Immature natural killer cell (primary cell): ENCODE measurements at regions not wholly inside any gene's neighbourhood (a gene's known extent, or its start where the extent isn't known, plus 50 kb on each side); places are given as distances from the start of the nearest gene placed in this dataset.

Source experiments
- DNase-seq, 3 donors: peaks; one replicate each; pipeline ENCODE4 v3.0.0; 2022; ENCODE audit warnings: mixed read lengths in 1 of 3
- H3K27ac Mint-ChIP-seq, 6 donors: one replicate each; pipeline ENCODE4 v1.8.0; 2020; ENCODE audit warnings: mixed read lengths in 6 of 6, mild to moderate bottlenecking in 5 of 6, inconsistent platforms in 4 of 6, moderate library complexity in 3 of 6
- H3K27me3 Mint-ChIP-seq, 3 donors: one replicate each; pipeline ENCODE4 v1.8.0; 2020 to 2021; ENCODE audit warnings: low read depth in 3 of 3, mild to moderate bottlenecking in 3 of 3, mixed read lengths in 3 of 3, moderate library complexity in 3 of 3, inconsistent platforms in 1 of 3
- H3K36me3 Mint-ChIP-seq, 3 donors: one replicate each; pipeline ENCODE4 v1.8.0; 2020; ENCODE audit warnings: mixed read lengths in 3 of 3, inconsistent platforms in 2 of 3, mild to moderate bottlenecking in 2 of 3
- H3K4me1 Mint-ChIP-seq, 2 donors: one replicate each; pipeline ENCODE4 v1.8.0; 2020; ENCODE audit warnings: inconsistent platforms in 2 of 2, mild to moderate bottlenecking in 2 of 2, mixed read lengths in 2 of 2, moderate library complexity in 1 of 2
- H3K4me3 Mint-ChIP-seq, 5 donors: one replicate each; pipeline ENCODE4 v1.8.0; 2020; ENCODE audit warnings: mild to moderate bottlenecking in 5 of 5, mixed read lengths in 5 of 5, inconsistent platforms in 3 of 5, moderate library complexity in 3 of 5
- H3K9me3 Mint-ChIP-seq, 6 donors: one replicate each; pipeline ENCODE4 v1.8.0; 2020; ENCODE audit warnings: mild to moderate bottlenecking in 6 of 6, mixed read lengths in 6 of 6, inconsistent platforms in 4 of 6, moderate library complexity in 3 of 6

DNA sequence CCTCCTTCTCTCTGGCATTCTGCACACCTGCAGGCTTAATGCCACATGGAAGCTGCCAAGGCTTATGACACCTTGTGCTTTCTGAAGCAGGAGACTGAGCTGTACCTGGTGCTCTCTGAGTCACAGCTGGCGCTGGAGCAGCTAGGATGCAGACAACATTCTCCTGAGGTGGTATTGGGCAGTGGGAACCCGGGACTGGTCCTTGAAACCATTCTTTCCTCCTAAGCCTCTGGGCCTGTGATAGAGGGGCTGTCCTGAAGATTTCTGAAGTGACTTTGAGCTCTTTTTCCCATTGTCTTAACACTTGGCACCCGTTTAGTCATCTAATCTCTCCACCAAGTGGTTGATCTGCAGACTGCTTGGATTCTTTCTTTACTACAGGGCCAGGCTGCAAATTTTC, 508.4 kb downstream of the TFEC start:
- Mint-ChIP-seq H3K27ac (no peak overlapping the region), H3K4me1 (no peaks in the 10 kb centered on the region), H3K9me3 (no peaks in the 10 kb centered on the region), H3K36me3 (no peaks in the 10 kb centered on the region), H3K27me3 (peaks cover 0 to 2% (median 0%) of the 10 kb centered on the region in 3 donors), H3K4me3 (no peak overlapping the region)
- no peak for DNase-seq

DNA sequence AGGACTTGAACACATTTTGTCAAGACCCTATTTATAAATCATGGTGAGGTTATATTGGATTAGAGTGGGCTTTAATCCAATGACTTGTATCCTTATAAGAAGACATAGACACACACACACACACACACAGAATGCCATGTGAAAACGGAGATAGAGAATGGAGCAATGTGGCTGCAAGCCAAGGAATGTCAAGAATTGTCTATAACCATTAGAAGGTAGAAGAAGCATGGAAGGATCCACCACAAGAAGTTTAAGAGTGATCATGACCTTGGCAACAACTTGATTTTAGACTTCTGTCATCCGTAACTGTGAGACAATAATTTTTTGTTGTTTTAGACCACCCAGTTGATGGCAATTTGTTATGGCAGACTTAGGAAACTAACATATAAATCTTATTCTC, 514.2 kb downstream of the TFEC start:
- no peak overlapping the region for H3K27ac Mint-ChIP-seq
- DNase-seq: no peak
- H3K4me1 Mint-ChIP-seq: no peaks in the 10 kb centered on the region
- no peak overlapping the region for H3K4me3 Mint-ChIP-seq
- H3K9me3 Mint-ChIP-seq: no peaks in the 10 kb centered on the region
- H3K27me3 Mint-ChIP-seq: peaks cover 0 to 7% (median 2%) of the 10 kb centered on the region in 3 donors
- no peaks in the 10 kb centered on the region for H3K36me3 Mint-ChIP-seq

DNA sequence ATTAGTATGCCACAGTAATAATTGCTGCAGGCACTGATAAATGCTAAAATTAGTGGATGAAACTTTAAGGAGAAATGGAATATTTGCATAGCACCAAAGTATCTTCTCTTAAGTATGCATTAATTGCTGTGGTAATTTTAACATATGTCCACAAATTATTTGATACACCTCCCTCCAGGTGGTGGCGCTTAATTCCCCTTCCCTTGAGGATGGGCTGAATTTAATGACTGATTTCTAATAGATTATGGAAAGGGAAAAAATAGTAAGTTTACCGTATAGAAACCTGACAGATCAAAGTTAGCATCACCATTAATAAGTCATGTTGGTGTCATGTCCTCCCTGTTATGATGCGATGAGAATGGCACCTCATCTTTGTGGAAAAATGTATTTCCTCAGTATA, 519.2 kb downstream of the TFEC start:
- peaks cover 0 to 8% (median 8%) of the 10 kb centered on the region in 3 donors for H3K27me3 Mint-ChIP-seq
- no peak overlapping the region for H3K27ac Mint-ChIP-seq
- no peak overlapping the region for H3K4me3 Mint-ChIP-seq
- no peak for DNase-seq
- H3K9me3 Mint-ChIP-seq: no peaks in the 10 kb centered on the region
- no peaks in the 10 kb centered on the region for H3K4me1 Mint-ChIP-seq
- no peaks in the 10 kb centered on the region for H3K36me3 Mint-ChIP-seq

DNA sequence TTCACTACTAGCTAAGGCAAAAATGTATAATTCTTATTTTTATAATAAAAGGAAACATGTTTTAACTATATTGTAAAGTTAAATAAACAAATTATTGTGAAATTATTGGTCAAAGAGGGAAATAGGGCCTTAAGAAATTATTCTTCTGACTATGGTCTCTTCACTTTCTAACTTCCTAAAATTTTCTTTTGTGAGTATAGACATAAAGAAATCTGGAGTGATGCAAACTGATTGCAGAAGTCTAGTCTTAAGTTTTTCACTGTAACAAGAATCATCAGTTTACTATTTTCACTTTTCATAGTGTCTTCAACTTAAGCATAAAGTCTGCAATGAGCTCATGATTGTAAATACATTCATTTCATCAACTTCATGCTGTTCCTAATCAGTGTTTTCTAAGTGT, 525.4 kb downstream of the TFEC start:
- Mint-ChIP-seq H3K9me3 (no peaks in the 10 kb centered on the region), H3K36me3 (no peaks in the 10 kb centered on the region), H3K4me1 (no peaks in the 10 kb centered on the region), H3K27me3 (peaks cover 0 to 8% (median 6%) of the 10 kb centered on the region in 3 donors), H3K4me3 (no peak overlapping the region), H3K27ac (no peak overlapping the region)
- DNase-seq: no peak

DNA sequence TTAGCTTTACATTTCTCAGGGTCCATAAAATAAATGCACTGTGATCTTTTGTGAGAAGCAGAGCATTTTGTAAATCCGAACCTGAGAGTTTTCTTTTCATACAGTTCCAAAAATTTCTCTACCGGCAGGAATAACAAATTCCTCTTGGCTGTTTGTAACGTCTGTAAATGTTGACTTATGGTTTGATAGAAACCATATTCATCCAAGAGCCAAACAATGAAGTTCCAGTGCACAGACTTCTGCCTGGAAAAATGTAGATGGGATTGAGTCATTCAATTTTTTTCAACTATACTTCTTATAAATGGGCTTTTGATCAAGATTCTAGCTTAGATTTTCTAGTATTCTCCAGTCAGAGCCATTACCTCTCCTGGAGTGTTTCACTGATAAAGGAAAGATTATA, 530.6 kb downstream of the TFEC start:
- no peaks in the 10 kb centered on the region for H3K9me3 Mint-ChIP-seq
- peaks cover 4 to 17% (median 6%) of the 10 kb centered on the region in 3 donors for H3K27me3 Mint-ChIP-seq
- H3K4me3 Mint-ChIP-seq: no peak overlapping the region
- peaks cover 0 to 4% of the 10 kb centered on the region in 2 donors for H3K4me1 Mint-ChIP-seq
- no peak overlapping the region for H3K27ac Mint-ChIP-seq
- DNase-seq: no peak
- no peaks in the 10 kb centered on the region for H3K36me3 Mint-ChIP-seq

DNA sequence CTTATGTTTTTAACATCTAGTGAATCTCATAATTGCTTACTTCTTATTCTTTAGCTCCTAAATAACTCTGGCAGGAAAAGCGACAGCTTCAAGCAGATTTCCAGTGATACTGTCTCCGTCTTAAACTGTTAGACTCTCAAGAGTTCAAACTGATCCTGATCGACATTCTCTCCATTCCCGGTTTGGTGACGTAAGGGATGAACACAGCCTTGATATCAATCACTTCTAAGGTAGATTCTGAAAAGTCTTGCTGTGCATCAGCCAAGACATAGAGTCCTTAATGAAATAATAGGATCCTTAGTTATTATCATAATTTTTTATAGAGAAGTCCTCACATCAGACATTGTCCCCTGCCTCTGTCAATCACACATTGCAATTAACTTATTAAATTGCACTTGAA, 534.6 kb downstream of the TFEC start:
- Mint-ChIP-seq H3K36me3 (no peaks in the 10 kb centered on the region), H3K27ac (no peak overlapping the region), H3K4me3 (no peak overlapping the region), H3K4me1 (peaks cover 0 to 4% of the 10 kb centered on the region in 2 donors), H3K9me3 (no peaks in the 10 kb centered on the region), H3K27me3 (peaks cover 4 to 19% (median 11%) of the 10 kb centered on the region in 3 donors)
- DNase-seq: no peak

DNA sequence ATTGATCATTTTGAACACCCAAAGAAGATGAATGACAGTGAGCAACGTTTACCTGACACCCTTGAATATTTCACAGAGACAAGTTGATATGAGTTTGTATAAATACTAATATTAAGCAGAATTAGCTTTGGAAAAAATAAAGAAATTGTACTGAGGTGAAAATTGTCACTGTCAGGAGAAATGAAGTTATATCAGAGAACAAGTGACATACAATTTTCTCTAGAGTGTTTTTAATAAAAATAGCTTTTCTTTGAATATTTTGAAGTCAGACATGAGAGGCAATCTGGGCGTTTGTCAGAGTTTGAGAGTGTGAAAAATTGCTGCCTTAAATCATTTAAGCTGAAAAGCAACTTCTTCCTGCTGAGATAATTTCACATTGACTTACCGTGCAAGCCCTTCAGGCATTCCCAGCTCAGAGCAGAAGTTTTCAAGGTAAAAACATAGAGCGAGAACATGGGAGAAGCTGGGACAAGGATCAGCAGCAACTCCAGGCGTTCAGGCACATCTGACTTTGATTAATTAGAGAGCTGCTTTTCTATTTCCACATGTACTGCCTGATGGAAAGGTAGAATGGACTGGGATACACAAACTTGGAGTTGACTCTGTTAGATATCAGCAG, 535.9 kb downstream of the TFEC start:
- no peaks in the 10 kb centered on the region for H3K9me3 Mint-ChIP-seq
- H3K4me1 Mint-ChIP-seq: peaks cover 0 to 4% of the 10 kb centered on the region in 2 donors
- H3K27me3 Mint-ChIP-seq: peaks cover 4 to 17% (median 11%) of the 10 kb centered on the region in 3 donors
- no peak overlapping the region for H3K27ac Mint-ChIP-seq
- H3K4me3 Mint-ChIP-seq: no peak overlapping the region
- DNase-seq: no peak
- no peaks in the 10 kb centered on the region for H3K36me3 Mint-ChIP-seq

DNA sequence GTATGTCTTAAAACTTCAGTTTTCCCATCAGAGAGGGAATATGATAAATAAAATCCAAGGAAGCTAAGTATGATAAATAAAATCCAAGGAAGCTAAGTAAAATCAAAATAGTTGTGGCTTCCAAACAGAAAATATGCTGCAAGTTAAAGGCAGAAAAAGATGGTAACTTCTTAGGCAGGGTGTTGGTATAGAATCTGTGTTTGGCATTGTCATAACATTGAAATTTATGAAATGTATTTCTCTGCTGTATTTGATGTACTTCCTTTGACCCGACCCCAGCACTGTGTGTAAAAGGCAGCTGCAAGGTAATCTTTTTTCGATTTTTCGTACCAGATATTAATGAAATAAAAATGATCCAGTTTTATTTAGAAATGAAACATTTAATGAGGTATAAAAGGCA, 537.2 kb downstream of the TFEC start:
- no peaks in the 10 kb centered on the region for H3K36me3 Mint-ChIP-seq
- no peak for DNase-seq
- H3K4me3 Mint-ChIP-seq: no peak overlapping the region
- H3K9me3 Mint-ChIP-seq: no peaks in the 10 kb centered on the region
- H3K27ac Mint-ChIP-seq: no peak overlapping the region
- peaks cover 4 to 15% (median 6%) of the 10 kb centered on the region in 3 donors for H3K27me3 Mint-ChIP-seq
- peaks cover 0 to 4% of the 10 kb centered on the region in 2 donors for H3K4me1 Mint-ChIP-seq

DNA sequence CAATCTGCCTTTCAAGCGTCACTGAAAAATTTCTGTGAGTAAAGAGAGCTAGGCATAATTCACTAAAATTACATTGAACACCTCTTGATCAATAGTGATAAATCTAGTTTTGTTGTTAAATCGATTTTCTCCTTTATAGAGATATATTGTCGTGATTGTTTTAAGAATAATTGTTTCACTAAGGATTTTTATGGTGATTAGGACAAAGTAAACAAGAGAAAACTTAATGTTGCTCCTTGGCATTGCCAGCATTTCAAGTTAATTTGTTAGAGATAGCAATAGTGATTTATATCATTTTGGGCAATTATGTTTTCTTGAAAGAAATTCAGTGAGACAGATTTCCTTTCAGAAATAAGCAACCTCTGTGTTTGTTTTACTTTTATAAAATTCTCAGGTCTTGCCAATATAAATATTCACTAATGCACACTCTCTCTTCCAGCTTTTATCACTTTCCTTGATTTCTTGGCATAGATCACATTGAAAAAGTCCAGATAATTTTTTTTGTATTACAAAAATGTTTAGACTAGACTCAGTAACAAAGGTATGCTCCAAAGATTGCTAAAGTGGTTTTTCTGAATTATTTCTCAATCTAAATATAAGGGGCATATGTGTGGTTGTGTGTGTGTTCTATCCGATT, 538.7 kb downstream of the TFEC start:
- DNase-seq: no peak
- H3K9me3 Mint-ChIP-seq: no peaks in the 10 kb centered on the region
- H3K27me3 Mint-ChIP-seq: peaks cover under 1 to 14% (median 11%) of the 10 kb centered on the region in 3 donors
- no peaks in the 10 kb centered on the region for H3K36me3 Mint-ChIP-seq
- peaks cover 0 to 4% of the 10 kb centered on the region in 2 donors for H3K4me1 Mint-ChIP-seq
- H3K4me3 Mint-ChIP-seq: no peak overlapping the region
- H3K27ac Mint-ChIP-seq: no peak overlapping the region

DNA sequence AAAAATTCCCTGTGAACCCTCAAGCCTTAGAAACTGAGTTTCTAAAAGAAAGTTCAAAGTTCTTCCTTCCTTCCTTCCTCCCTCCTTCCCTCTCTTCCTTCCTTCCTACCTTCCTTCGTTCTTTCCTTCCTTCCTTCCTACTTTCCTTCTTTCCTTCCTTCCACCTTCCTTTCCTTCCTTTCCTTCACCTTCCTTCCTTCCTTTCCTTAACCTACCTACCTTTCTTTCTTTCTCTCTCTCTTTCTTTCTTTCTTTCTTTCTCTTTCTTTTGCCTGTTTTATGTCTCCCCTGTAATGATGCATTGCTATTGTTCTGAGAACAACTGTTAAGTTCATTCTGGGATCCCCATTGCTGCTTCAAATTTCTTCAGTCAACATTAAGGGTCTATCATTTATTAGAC, 551.1 kb downstream of the TFEC start:
- Mint-ChIP-seq H3K4me3 (no peak overlapping the region), H3K36me3 (peaks cover 0 to 5% (median 0%) of the 10 kb centered on the region in 3 donors), H3K27ac (no peak overlapping the region), H3K9me3 (no peaks in the 10 kb centered on the region), H3K27me3 (peaks cover 1 to 25% (median 11%) of the 10 kb centered on the region in 3 donors), H3K4me1 (peaks cover 9 to 32% of the 10 kb centered on the region in 2 donors)
- no peak for DNase-seq

DNA sequence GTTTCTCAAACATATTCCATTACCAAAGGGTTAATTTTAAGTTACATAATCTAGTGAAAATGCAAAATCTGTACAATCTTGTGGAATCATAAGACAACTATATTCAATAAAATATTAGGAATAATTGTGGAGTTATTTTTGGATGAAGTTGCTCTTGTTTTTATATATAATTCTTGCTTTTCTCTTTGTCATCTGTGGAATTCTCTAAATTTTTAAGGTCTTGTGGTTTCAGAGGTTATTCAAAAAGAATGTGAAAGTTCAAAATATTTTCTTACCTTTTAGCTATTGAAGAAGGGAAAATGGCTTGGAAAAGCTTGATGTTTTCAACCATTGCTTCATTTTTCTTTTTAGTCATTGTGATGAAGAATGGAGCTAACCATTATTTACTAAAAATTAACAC, 552.1 kb downstream of the TFEC start:
- no peak for DNase-seq
- H3K36me3 Mint-ChIP-seq: peaks cover 0 to 5% (median 0%) of the 10 kb centered on the region in 3 donors
- peaks cover 1 to 25% (median 11%) of the 10 kb centered on the region in 3 donors for H3K27me3 Mint-ChIP-seq
- peaks cover 9 to 32% of the 10 kb centered on the region in 2 donors for H3K4me1 Mint-ChIP-seq
- no peak overlapping the region for H3K27ac Mint-ChIP-seq
- H3K9me3 Mint-ChIP-seq: no peaks in the 10 kb centered on the region
- H3K4me3 Mint-ChIP-seq: no peak overlapping the region

DNA sequence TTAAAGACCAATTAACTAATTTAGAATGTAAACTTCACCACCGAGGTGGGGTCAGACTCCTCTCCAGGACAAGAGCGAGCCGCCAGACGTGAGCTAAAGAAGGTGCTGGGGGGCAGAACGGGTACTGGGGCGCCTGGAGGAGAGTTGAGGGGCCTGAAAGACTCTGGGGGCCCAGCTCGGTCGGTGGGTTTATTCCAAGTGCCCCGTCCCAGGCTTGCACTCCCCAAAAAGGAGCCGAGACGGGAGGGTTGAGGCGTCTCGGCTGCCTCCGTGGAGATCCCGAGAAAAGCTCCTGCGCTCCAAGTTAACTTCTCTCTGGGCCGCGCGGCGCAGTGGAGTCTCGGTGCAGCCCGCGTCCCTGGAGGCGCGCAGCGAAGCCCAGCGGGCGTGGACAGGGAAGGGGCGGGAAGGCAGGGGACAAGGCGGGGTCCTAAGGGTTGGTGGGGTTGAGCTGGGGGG, 553.3 kb downstream of the TFEC start:
- peaks cover 0 to 5% (median 0%) of the 10 kb centered on the region in 3 donors for H3K36me3 Mint-ChIP-seq
- H3K27ac Mint-ChIP-seq: no peak overlapping the region

DNA sequence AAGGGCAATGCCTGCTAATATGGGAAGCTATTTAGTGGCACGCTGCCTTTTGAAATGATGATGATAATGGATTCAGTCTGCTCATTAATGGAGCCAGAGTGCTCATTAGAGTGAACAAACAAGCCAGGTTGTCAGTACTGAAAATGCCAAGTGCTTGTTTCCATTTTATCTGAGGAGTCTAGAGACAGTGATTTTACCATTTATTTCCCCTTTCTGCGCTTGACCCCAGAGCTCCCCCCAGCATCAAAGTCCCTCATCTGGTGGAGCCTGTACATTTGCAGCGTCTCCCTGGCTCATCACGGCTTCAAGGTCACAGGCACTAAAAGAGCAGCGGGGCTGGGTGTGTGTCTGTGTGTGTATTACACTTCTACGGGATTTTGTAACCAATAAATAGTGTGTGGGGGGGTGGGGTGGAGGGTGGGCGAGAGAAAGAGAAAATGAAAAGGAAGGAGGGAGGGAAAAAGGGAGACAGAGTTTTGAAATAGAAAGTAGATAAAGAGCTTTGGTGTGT, 553.8 kb downstream of the TFEC start:
- H3K36me3 Mint-ChIP-seq: peaks cover 0 to 5% (median 0%) of the 10 kb centered on the region in 3 donors
- H3K9me3 Mint-ChIP-seq: no peaks in the 10 kb centered on the region
- no peak overlapping the region for H3K27ac Mint-ChIP-seq
- peaks cover 5 to 24% (median 11%) of the 10 kb centered on the region in 3 donors for H3K27me3 Mint-ChIP-seq
- H3K4me1 Mint-ChIP-seq: peaks cover 9 to 32% of the 10 kb centered on the region in 2 donors
- peak overlapping the region; percentile 68 to 86 (median 74) for H3K4me3 Mint-ChIP-seq
- no peak for DNase-seq

More for the DNA sequence above, 553.3 kb downstream of the TFEC start:
- no peak for DNase-seq
- H3K9me3 Mint-ChIP-seq: no peaks in the 10 kb centered on the region
- peaks cover 9 to 32% of the 10 kb centered on the region in 2 donors for H3K4me1 Mint-ChIP-seq
- peak overlapping the region; percentile 68 to 86 (median 74) for H3K4me3 Mint-ChIP-seq
- peaks cover 5 to 25% (median 11%) of the 10 kb centered on the region in 3 donors for H3K27me3 Mint-ChIP-seq

DNA sequence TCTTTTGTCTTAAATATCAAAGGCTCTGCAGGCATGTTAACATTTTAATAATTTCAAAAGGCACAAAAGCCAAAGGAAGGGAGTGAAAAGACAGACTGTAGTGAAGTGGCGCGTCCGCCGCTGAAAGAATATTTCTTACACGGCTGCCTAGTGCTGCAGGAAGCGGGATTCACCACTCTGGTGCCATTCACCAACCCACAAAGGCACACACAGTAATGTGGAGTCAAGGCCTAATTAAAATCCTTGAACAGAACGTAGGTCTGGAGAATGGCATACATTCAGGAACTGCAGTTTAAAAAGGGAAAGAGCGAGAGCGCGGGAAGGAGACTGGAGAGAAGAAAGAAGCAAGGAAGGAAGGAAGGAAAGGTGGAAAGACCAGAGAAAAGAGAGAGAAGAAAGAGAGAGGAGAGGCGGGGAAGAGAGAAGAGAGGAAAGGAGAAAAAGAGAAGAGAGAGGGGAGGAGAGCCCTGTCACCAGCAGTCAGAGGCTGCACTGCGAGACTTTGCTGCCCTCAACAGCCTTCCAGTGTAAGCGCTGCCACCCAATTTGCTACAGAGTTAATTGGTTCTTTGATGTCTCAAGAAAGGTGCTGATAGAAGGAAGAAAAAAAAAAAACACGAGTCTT, 554.0 kb downstream of the MDFIC start:
- Mint-ChIP-seq H3K4me1 (peaks cover 9 to 32% of the 10 kb centered on the region in 2 donors), H3K9me3 (no peaks in the 10 kb centered on the region), H3K27ac (no peak overlapping the region), H3K36me3 (peaks cover 0 to 5% (median 0%) of the 10 kb centered on the region in 3 donors), H3K4me3 (peak overlapping the region in 4 of 5 donors; percentile 5 to 34 (median 31)), H3K27me3 (peaks cover 5 to 21% (median 11%) of the 10 kb centered on the region in 3 donors)
- DNase-seq: peak; percentile 2 to 16 (median 10)
